GM23338 (cell line): ENCODE measurements at regions not wholly inside any gene's neighbourhood (a gene's known extent, or its start where the extent isn't known, plus 50 kb on each side); places are given as distances from the start of the nearest gene placed in this dataset.

Experiments
- ATAC-seq: fragments of 200-7000 bp; cut with Tn5 transposase; 3 replicates; pipeline ENCODE4 v1.9.1; 2020
- DNase-seq: peaks from one replicate; pipeline ENCODE4 v3.0.0-alpha.2; 2015; ENCODE audit warnings: low spot score
- H2AFZ ChIP-seq: fragments of 200-600 bp; sonication (generic); 2 replicates; pipeline ENCODE4 v1.8.0; 2016; ENCODE audit warnings: antibody characterized with exemption, mild to moderate bottlenecking, moderate library complexity
- H3F3A ChIP-seq: fragments of 200-600 bp; sonication (generic); replicated peaks from 2 replicates; pipeline ENCODE4 v1.8.0; 2017; ENCODE audit warnings: antibody characterized with exemption, mixed run types, low read depth
- H3K27ac ChIP-seq: fragments of 200-600 bp; sonication (generic); 2 replicates; pipeline ENCODE4 v1.6.1; 2016; ENCODE audit warnings: low read depth
- H3K27me3 ChIP-seq: fragments of 200-600 bp; sonication (generic); 2 replicates; pipeline ENCODE4 v1.8.0; 2016; ENCODE audit warnings: mild to moderate bottlenecking, mixed run types, moderate library complexity; ENCODE audit not compliant: insufficient read depth
- H3K36me3 ChIP-seq: fragments of 200-600 bp; sonication (generic); 2 replicates; pipeline ENCODE4 v1.8.0; 2016; ENCODE audit warnings: mild to moderate bottlenecking; ENCODE audit not compliant: insufficient read depth
- H3K4me1 ChIP-seq: fragments of 200-600 bp; sonication (generic); 2 replicates; pipeline ENCODE4 v1.8.0; 2016; ENCODE audit warnings: mild to moderate bottlenecking, moderate library complexity; ENCODE audit not compliant: insufficient read depth
- H3K4me2 ChIP-seq: fragments of 200-600 bp; sonication (generic); 2 replicates; pipeline ENCODE4 v1.7.1; 2017; ENCODE audit warnings: mixed run types
- H3K4me3 ChIP-seq: fragments of 200-600 bp; sonication (generic); 2 replicates; pipeline ENCODE4 v1.6.1; 2016; ENCODE audit warnings: mixed run types
- H3K79me2 ChIP-seq: fragments of 200-600 bp; sonication (generic); replicated peaks from 2 replicates; pipeline ENCODE4 v1.8.0; 2017; ENCODE audit warnings: mild to moderate bottlenecking; ENCODE audit not compliant: insufficient read depth
- H3K9me2 ChIP-seq: fragments of 200-600 bp; sonication (generic); 2 replicates; pipeline ENCODE4 v1.8.0; 2017; ENCODE audit not compliant: insufficient read depth
- H4K20me1 ChIP-seq: fragments of 200-600 bp; sonication (generic); replicated peaks from 2 replicates; pipeline ENCODE4 v1.8.0; 2017; ENCODE audit warnings: mild to moderate bottlenecking; ENCODE audit not compliant: insufficient read depth
- H3K27ac Mint-ChIP-seq: 2 replicates; pipeline ENCODE4 v1.8.0; 2020; ENCODE audit warnings: inconsistent platforms, mild to moderate bottlenecking, moderate library complexity, mixed read lengths
- H3K27me3 Mint-ChIP-seq: 3 replicates; pipeline ENCODE4 v1.8.0; 2022; ENCODE audit warnings: low read depth, mild to moderate bottlenecking, moderate library complexity, mixed read lengths, inconsistent platforms; ENCODE audit not compliant: insufficient read depth, poor library complexity
- H3K36me3 Mint-ChIP-seq: 3 replicates; pipeline ENCODE4 v1.8.0; 2021; ENCODE audit warnings: low read depth, mild to moderate bottlenecking, inconsistent platforms, moderate library complexity, mixed read lengths
- H3K4me1 Mint-ChIP-seq: 3 replicates; pipeline ENCODE4 v1.8.0; 2020; ENCODE audit warnings: mild to moderate bottlenecking, inconsistent platforms, mixed read lengths
- H3K4me3 Mint-ChIP-seq: 3 replicates; pipeline ENCODE4 v1.8.0; 2021; ENCODE audit warnings: moderate library complexity, mild to moderate bottlenecking, inconsistent platforms, mixed read lengths
- H3K9me3 Mint-ChIP-seq: 3 replicates; pipeline ENCODE4 v1.8.0; 2020; ENCODE audit warnings: moderate library complexity, mild to moderate bottlenecking, inconsistent platforms, mixed read lengths
- CREB1 ChIP-seq: fragments of 250-450 bp; sonication (Bioruptor Pico); IDR thresholded peaks from 2 replicates; pipeline ENCODE4 v1.5.0; 2020; ENCODE audit warnings: low read depth, mild to moderate bottlenecking, moderate library complexity
- CTCF ChIP-seq, 2 experiments: fragments of 200-600 bp in 1 of 2; sonication (generic) in 1 of 2; conservative IDR thresholded peaks; 2 replicates each; pipeline versions ENCODE4 v1.5.1 to v1.6.1; 2016 to 2017; ENCODE audit warnings: antibody characterized with exemption in 2 of 2, low read depth in 2 of 2, mild to moderate bottlenecking in 2 of 2, moderate library complexity in 1 of 2
- ETS1 ChIP-seq: IDR thresholded peaks from 2 replicates; pipeline ENCODE4 v1.6.1; 2016; ENCODE audit warnings: antibody characterized with exemption
- EZH2 ChIP-seq: fragments of 200-600 bp; sonication (generic); IDR thresholded peaks from one replicate; pipeline ENCODE4 v1.8.0; 2017; ENCODE audit warnings: antibody characterized with exemption, mild to moderate bottlenecking, low read depth; ENCODE audit not compliant: unreplicated experiment
- EZH2phosphoT487 ChIP-seq: fragments of 200-600 bp; sonication (generic); IDR thresholded peaks from one replicate; pipeline ENCODE4 v1.8.1; 2018; ENCODE audit warnings: antibody characterized with exemption; ENCODE audit not compliant: unreplicated experiment
- JUNB ChIP-seq: IDR thresholded peaks from one replicate; pipeline ENCODE4 v1.6.1; 2016; ENCODE audit warnings: antibody characterized with exemption; ENCODE audit not compliant: unreplicated experiment
- NANOG ChIP-seq: IDR thresholded peaks from 2 replicates; pipeline ENCODE4 v1.6.1; 2016; ENCODE audit warnings: antibody characterized with exemption, borderline replicate concordance
- POLR2AphosphoS5 ChIP-seq: IDR thresholded peaks from 2 replicates; pipeline ENCODE4 v1.6.1; 2016; ENCODE audit warnings: antibody characterized with exemption, low read depth
- STAT1 ChIP-seq: IDR thresholded peaks from one replicate; pipeline ENCODE4 v1.6.1; 2016; ENCODE audit warnings: antibody characterized with exemption; ENCODE audit not compliant: unreplicated experiment
- ZNF114 ChIP-seq: fragments of 250-450 bp; sonication (Bioruptor Pico); IDR thresholded peaks from 2 replicates; pipeline ENCODE4 v1.5.0; 2020; ENCODE audit warnings: mild to moderate bottlenecking, moderate library complexity
- ZNF331 ChIP-seq: fragments of 250-450 bp; sonication (Bioruptor Pico); IDR thresholded peaks from 2 replicates; pipeline ENCODE4 v1.5.0; 2020; ENCODE audit warnings: low read depth, mild to moderate bottlenecking, moderate library complexity
- TF ChIP-seq, protein P1 (sequence below): fragments of 250-450 bp; sonication (Bioruptor Pico); IDR thresholded peaks from 2 replicates; pipeline ENCODE4 v1.5.0; 2020; ENCODE audit warnings: mild to moderate bottlenecking, moderate library complexity
- TF ChIP-seq, protein P2 (sequence below): IDR thresholded peaks from one replicate; pipeline ENCODE4 v1.6.1; 2018; ENCODE audit warnings: antibody characterized with exemption; ENCODE audit not compliant: unreplicated experiment

- Mint-ChIP-seq H3K27me3 (no peaks in the 10 kb centered on the region), H3K4me3 (no peak overlapping the region), H3K4me1 (peaks cover 10% of the 10 kb centered on the region), H3K36me3 (no peaks in the 10 kb centered on the region), H3K27ac (no peak overlapping the region), H3K9me3 (no peaks in the 10 kb centered on the region)
- Histone ChIP-seq H2AFZ (no peak overlapping the region), H3K27me3 (no peaks in the 10 kb centered on the region), H3K36me3 (no peaks in the 10 kb centered on the region), H3K9me2 (no peaks in the 10 kb centered on the region), H3K79me2 (no peaks in the 10 kb centered on the region), H3K4me1 (peaks cover 8% of the 10 kb centered on the region; the same call in 1 of the 2 replicates), H3K4me2 (no peak overlapping the region), H4K20me1 (no peaks in the 10 kb centered on the region), H3F3A (no peaks in the 10 kb centered on the region), H3K4me3 (no peak overlapping the region), H3K27ac (no peak overlapping the region)
- no peak for ATAC-seq
- no peak for DNase-seq
- TF ChIP-seq NANOG, result no peak
- no peak for TF ChIP-seq ZNF331 (CRISPR knock-in tag)
- no peak for TF ChIP-seq CREB1 (CRISPR knock-in tag)
- no peak for TF ChIP-seq EZH2phosphoT487
- TF ChIP-seq ETS1, result no peak
- no peak for TF ChIP-seq POLR2AphosphoS5
- no peak for TF ChIP-seq STAT1
- TF ChIP-seq, protein P1, sequence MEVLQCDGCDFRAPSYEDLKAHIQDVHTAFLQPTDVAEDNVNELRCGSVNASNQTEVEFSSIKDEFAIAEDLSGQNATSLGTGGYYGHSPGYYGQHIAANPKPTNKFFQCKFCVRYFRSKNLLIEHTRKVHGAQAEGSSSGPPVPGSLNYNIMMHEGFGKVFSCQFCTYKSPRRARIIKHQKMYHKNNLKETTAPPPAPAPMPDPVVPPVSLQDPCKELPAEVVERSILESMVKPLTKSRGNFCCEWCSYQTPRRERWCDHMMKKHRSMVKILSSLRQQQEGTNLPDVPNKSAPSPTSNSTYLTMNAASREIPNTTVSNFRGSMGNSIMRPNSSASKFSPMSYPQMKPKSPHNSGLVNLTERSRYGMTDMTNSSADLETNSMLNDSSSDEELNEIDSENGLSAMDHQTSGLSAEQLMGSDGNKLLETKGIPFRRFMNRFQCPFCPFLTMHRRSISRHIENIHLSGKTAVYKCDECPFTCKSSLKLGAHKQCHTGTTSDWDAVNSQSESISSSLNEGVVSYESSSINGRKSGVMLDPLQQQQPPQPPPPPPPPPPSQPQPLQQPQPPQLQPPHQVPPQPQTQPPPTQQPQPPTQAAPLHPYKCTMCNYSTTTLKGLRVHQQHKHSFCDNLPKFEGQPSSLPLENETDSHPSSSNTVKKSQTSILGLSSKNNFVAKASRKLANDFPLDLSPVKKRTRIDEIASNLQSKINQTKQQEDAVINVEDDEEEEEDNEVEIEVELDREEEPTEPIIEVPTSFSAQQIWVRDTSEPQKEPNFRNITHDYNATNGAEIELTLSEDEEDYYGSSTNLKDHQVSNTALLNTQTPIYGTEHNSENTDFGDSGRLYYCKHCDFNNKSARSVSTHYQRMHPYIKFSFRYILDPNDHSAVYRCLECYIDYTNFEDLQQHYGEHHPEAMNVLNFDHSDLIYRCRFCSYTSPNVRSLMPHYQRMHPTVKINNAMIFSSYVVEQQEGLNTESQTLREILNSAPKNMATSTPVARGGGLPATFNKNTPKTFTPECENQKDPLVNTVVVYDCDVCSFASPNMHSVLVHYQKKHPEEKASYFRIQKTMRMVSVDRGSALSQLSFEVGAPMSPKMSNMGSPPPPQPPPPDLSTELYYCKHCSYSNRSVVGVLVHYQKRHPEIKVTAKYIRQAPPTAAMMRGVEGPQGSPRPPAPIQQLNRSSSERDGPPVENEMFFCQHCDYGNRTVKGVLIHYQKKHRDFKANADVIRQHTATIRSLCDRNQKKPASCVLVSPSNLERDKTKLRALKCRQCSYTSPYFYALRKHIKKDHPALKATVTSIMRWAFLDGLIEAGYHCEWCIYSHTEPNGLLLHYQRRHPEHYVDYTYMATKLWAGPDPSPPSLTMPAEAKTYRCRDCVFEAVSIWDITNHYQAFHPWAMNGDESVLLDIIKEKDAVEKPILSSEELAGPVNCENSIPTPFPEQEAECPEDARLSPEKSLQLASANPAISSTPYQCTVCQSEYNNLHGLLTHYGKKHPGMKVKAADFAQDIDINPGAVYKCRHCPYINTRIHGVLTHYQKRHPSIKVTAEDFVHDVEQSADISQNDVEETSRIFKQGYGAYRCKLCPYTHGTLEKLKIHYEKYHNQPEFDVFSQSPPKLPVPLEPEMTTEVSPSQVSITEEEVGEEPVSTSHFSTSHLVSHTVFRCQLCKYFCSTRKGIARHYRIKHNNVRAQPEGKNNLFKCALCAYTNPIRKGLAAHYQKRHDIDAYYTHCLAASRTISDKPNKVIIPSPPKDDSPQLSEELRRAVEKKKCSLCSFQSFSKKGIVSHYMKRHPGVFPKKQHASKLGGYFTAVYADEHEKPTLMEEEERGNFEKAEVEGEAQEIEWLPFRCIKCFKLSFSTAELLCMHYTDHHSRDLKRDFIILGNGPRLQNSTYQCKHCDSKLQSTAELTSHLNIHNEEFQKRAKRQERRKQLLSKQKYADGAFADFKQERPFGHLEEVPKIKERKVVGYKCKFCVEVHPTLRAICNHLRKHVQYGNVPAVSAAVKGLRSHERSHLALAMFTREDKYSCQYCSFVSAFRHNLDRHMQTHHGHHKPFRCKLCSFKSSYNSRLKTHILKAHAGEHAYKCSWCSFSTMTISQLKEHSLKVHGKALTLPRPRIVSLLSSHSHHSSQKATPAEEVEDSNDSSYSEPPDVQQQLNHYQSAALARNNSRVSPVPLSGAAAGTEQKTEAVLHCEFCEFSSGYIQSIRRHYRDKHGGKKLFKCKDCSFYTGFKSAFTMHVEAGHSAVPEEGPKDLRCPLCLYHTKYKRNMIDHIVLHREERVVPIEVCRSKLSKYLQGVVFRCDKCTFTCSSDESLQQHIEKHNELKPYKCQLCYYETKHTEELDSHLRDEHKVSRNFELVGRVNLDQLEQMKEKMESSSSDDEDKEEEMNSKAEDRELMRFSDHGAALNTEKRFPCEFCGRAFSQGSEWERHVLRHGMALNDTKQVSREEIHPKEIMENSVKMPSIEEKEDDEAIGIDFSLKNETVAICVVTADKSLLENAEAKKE (CRISPR knock-in tag), result no peak
- TF ChIP-seq JUNB, result no peak
- TF ChIP-seq ZNF114 (CRISPR knock-in tag), result no peak
- TF ChIP-seq, protein P2, sequence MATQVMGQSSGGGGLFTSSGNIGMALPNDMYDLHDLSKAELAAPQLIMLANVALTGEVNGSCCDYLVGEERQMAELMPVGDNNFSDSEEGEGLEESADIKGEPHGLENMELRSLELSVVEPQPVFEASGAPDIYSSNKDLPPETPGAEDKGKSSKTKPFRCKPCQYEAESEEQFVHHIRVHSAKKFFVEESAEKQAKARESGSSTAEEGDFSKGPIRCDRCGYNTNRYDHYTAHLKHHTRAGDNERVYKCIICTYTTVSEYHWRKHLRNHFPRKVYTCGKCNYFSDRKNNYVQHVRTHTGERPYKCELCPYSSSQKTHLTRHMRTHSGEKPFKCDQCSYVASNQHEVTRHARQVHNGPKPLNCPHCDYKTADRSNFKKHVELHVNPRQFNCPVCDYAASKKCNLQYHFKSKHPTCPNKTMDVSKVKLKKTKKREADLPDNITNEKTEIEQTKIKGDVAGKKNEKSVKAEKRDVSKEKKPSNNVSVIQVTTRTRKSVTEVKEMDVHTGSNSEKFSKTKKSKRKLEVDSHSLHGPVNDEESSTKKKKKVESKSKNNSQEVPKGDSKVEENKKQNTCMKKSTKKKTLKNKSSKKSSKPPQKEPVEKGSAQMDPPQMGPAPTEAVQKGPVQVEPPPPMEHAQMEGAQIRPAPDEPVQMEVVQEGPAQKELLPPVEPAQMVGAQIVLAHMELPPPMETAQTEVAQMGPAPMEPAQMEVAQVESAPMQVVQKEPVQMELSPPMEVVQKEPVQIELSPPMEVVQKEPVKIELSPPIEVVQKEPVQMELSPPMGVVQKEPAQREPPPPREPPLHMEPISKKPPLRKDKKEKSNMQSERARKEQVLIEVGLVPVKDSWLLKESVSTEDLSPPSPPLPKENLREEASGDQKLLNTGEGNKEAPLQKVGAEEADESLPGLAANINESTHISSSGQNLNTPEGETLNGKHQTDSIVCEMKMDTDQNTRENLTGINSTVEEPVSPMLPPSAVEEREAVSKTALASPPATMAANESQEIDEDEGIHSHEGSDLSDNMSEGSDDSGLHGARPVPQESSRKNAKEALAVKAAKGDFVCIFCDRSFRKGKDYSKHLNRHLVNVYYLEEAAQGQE, result no peak
- no peak for TF ChIP-seq CTCF (conservative IDR thresholded peaks at IDR 0.05; ENCODE audit: low read depth in 2 of 2)
- TF ChIP-seq EZH2, result no peak
These were observed 836.3 kb upstream of the ADGRL4 start for GRCh38 chr1:79842811-79843210.
